ENCODE measurements at regions not wholly inside any gene's neighbourhood (a gene's known extent, or its start where the extent isn't known, plus 50 kb on each side); places are given as distances from the start of the nearest gene placed in this dataset.

DNA sequence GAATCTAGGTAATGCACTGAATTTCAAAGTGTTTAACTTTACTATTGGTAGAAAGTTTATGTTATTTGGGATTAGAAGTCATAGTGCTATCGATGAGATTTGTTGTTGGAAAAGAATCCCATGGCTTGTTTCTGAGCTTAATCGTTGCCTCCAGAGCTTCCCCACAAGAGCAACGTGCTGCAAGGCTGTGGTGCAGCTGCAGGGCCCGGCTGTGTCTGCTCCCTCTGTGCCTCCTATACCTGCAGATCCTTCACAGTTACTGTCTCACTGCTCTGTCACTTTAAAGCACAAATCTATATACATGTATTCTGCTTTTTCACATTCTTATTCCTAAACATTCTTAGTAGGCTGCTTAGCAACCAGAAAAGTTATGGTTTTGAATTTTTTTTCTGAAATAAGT, 826.6 kb upstream of the COBL start:
- Mint-ChIP-seq H3K9me3 (peaks cover 0 to 25% (median 13%) of the 10 kb centered on the region in 5 donors), H3K36me3 (peaks cover 0 to 1% (median 0%) of the 10 kb centered on the region in 3 donors), H3K4me3 (no peak overlapping the region), H3K27me3 (no peaks in the 10 kb centered on the region), H3K4me1 (no peaks in the 10 kb centered on the region), H3K27ac (no peak overlapping the region)
- no peaks in the 10 kb centered on the region for H3K9me3 ChIP-seq (ENCODE audit: low read length)
- H3K36me3 ChIP-seq (ENCODE audit: insufficient read depth, low read length) = no peaks in the 10 kb centered on the region
- no peaks in the 10 kb centered on the region for H3K4me1 ChIP-seq (ENCODE audit: insufficient read depth, low read length)
- no peak overlapping the region for H3K4me3 ChIP-seq (ENCODE audit: low read length)
- H3K27ac ChIP-seq (ENCODE audit: low read depth, low read length) = no peak overlapping the region
- CTCF ChIA-PET = no interaction called here
- H3K27me3 ChIP-seq (ENCODE audit: insufficient read depth, low read length, poor library complexity, severe bottlenecking) = no peaks in the 10 kb centered on the region
- POLR2A ChIA-PET = no interaction called here
- DNase-seq = no peak

DNA sequence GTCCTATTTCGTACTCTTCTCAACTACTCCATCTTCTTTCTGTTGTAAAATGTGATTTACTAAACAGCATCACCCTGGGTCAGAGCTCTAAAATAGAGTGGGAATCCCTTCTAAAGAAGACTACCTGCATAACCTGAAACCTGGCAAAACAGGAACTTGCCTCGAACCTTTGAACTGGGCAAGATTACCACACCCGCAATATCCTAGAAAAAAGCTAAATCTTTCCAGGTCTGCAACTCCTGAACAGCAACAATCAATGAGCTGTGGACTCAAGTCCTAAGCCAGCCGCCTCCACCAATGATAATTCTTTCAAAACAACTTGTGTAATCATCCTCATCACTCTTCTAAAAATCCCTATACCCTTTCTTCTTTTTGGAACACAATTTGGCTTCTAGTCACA, 824.2 kb upstream of the COBL start:
- Mint-ChIP-seq H3K4me3 (no peak overlapping the region), H3K27ac (no peak overlapping the region), H3K36me3 (peaks cover 0 to 1% (median 0%) of the 10 kb centered on the region in 3 donors), H3K4me1 (no peaks in the 10 kb centered on the region), H3K27me3 (no peaks in the 10 kb centered on the region), H3K9me3 (peaks cover 3 to 33% (median 22%) of the 10 kb centered on the region in 5 donors)
- H3K4me1 ChIP-seq (ENCODE audit: insufficient read depth, low read length) = no peaks in the 10 kb centered on the region
- H3K36me3 ChIP-seq (ENCODE audit: insufficient read depth, low read length) = no peaks in the 10 kb centered on the region
- H3K4me3 ChIP-seq (ENCODE audit: low read length) = no peak overlapping the region
- no peak for DNase-seq
- ChIA-PET CTCF (no interaction called here), POLR2A (no interaction called here)
- no peaks in the 10 kb centered on the region for H3K27me3 ChIP-seq (ENCODE audit: insufficient read depth, low read length, poor library complexity, severe bottlenecking)
- no peak overlapping the region for H3K27ac ChIP-seq (ENCODE audit: low read depth, low read length)
- no peaks in the 10 kb centered on the region for H3K9me3 ChIP-seq (ENCODE audit: low read length)

DNA sequence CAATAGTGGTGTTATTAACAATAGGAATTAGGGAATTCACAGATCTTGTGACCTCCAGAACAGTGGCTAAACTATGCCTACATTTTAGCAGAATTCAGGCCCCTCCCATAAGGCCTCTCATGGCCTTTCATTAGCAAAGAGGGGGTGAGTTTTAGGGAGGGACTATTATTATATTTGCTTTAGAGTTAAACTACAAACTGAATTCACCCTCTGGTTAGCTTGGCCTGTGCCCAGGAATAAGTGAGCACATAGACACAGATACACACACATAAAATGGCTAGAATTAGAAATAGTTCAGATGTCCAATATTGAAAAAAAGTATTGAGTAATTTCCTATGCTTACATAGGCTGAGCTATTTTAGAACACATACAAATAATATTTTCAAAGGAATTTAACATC, 818.8 kb upstream of the COBL start:
- no peak for DNase-seq
- ChIA-PET POLR2A (no interaction called here), CTCF (no interaction called here)
- Histone ChIP-seq H3K36me3 (ENCODE audit: insufficient read depth, low read length) (no peaks in the 10 kb centered on the region), H3K4me1 (ENCODE audit: insufficient read depth, low read length) (no peaks in the 10 kb centered on the region), H3K27me3 (ENCODE audit: insufficient read depth, low read length, poor library complexity, severe bottlenecking) (no peaks in the 10 kb centered on the region), H3K9me3 (ENCODE audit: low read length) (no peaks in the 10 kb centered on the region), H3K4me3 (ENCODE audit: low read length) (no peak overlapping the region), H3K27ac (ENCODE audit: low read depth, low read length) (no peak overlapping the region)
- H3K27me3 Mint-ChIP-seq = no peaks in the 10 kb centered on the region
- no peak overlapping the region for H3K4me3 Mint-ChIP-seq
- H3K27ac Mint-ChIP-seq = no peak overlapping the region
- H3K9me3 Mint-ChIP-seq = peaks cover 7 to 31% (median 17%) of the 10 kb centered on the region in 5 donors
- no peaks in the 10 kb centered on the region for H3K4me1 Mint-ChIP-seq
- H3K36me3 Mint-ChIP-seq = no peaks in the 10 kb centered on the region

DNA sequence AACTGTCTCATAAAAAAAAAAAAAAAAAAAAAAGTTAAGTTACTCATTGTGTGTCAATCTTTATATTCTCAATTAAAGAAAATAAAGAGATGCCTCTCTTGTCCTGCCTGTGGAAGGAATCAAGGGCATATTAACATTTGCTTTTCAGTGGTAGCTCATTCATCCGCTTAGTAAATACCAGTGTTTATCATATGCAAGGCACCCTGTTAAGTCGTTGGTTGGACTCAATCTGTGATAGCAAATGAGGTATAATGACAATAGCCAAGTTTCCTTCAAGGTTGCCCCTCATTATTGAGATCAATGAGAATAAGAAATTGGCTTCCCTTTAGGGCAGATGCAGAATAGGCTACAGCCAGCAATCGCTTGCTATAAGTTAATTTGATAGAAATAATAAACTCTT, 812.7 kb upstream of the COBL start:
- DNase-seq = no peak
- Histone ChIP-seq H3K27ac (ENCODE audit: low read depth, low read length) (no peak overlapping the region), H3K4me1 (ENCODE audit: insufficient read depth, low read length) (no peaks in the 10 kb centered on the region), H3K4me3 (ENCODE audit: low read length) (no peak overlapping the region), H3K9me3 (ENCODE audit: low read length) (no peaks in the 10 kb centered on the region), H3K36me3 (ENCODE audit: insufficient read depth, low read length) (no peaks in the 10 kb centered on the region), H3K27me3 (ENCODE audit: insufficient read depth, low read length, poor library complexity, severe bottlenecking) (no peaks in the 10 kb centered on the region)
- no peaks in the 10 kb centered on the region for H3K27me3 Mint-ChIP-seq
- no peaks in the 10 kb centered on the region for H3K36me3 Mint-ChIP-seq
- CTCF ChIA-PET = no interaction called here
- peaks cover 4 to 23% (median 8%) of the 10 kb centered on the region in 5 donors for H3K9me3 Mint-ChIP-seq
- no peak overlapping the region for H3K27ac Mint-ChIP-seq
- H3K4me3 Mint-ChIP-seq = no peak overlapping the region
- POLR2A ChIA-PET = no interaction called here
- no peaks in the 10 kb centered on the region for H3K4me1 Mint-ChIP-seq

DNA sequence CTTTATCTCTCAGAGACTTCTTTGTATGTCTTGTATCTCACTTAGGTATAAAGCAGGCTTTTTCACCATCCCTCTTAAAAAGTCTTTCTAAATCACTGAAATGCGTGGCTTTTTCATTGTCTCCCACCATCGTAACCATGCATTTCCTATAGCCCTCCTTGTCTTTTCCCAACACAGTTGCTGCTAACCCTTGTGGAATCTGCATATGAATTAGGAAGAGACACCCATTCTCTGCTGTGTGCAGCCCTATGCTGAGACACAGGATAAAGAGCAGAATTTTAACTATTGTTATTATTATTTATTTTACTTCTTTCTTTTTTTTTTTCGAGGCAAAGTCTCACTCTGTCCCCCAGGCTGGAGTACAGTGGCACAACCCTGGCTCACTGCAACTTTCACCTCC, 804.3 kb upstream of the COBL start:
- Histone ChIP-seq H3K9me3 (ENCODE audit: low read length) (no peaks in the 10 kb centered on the region), H3K4me1 (ENCODE audit: insufficient read depth, low read length) (no peaks in the 10 kb centered on the region), H3K27ac (ENCODE audit: low read depth, low read length) (no peak overlapping the region), H3K36me3 (ENCODE audit: insufficient read depth, low read length) (no peaks in the 10 kb centered on the region), H3K4me3 (ENCODE audit: low read length) (no peak overlapping the region), H3K27me3 (ENCODE audit: insufficient read depth, low read length, poor library complexity, severe bottlenecking) (no peaks in the 10 kb centered on the region)
- no peaks in the 10 kb centered on the region for H3K27me3 Mint-ChIP-seq
- H3K9me3 Mint-ChIP-seq = peaks cover 7 to 13% (median 8%) of the 10 kb centered on the region in 5 donors
- H3K36me3 Mint-ChIP-seq = no peaks in the 10 kb centered on the region
- no peak for DNase-seq
- POLR2A ChIA-PET = no interaction called here
- no peaks in the 10 kb centered on the region for H3K4me1 Mint-ChIP-seq
- CTCF ChIA-PET = no interaction called here
- no peak overlapping the region for H3K27ac Mint-ChIP-seq
- no peak overlapping the region for H3K4me3 Mint-ChIP-seq

DNA sequence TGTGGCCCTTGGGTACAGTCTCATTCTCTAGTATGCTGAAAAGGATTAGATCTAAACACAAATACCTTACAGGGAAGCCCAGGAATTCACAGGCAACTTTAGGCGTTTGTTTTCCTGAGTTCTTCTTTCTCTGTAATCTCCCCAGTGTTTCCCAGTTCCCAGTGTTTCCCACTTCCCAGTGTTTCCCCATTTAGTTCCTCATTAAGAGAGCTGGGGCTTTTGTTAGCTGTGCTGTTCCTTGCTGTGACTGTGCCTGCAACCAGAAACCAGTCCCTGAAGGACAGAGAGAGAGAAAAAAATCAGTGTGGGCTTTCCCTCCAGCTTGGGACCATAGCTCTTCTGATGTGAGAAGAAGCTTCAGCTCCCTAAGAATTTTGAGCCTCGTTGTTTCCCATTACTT, 802.9 kb upstream of the COBL start:
- Mint-ChIP-seq H3K36me3 (no peaks in the 10 kb centered on the region), H3K9me3 (peaks cover 0 to 14% (median 8%) of the 10 kb centered on the region in 5 donors), H3K27me3 (no peaks in the 10 kb centered on the region), H3K27ac (no peak overlapping the region), H3K4me3 (no peak overlapping the region), H3K4me1 (no peaks in the 10 kb centered on the region)
- Histone ChIP-seq H3K27ac (ENCODE audit: low read depth, low read length) (no peak overlapping the region), H3K27me3 (ENCODE audit: insufficient read depth, low read length, poor library complexity, severe bottlenecking) (no peaks in the 10 kb centered on the region), H3K4me3 (ENCODE audit: low read length) (no peak overlapping the region), H3K4me1 (ENCODE audit: insufficient read depth, low read length) (no peaks in the 10 kb centered on the region), H3K9me3 (ENCODE audit: low read length) (no peaks in the 10 kb centered on the region), H3K36me3 (ENCODE audit: insufficient read depth, low read length) (no peaks in the 10 kb centered on the region)
- no peak for DNase-seq
- POLR2A ChIA-PET = no interaction called here
- CTCF ChIA-PET = no interaction called here

DNA sequence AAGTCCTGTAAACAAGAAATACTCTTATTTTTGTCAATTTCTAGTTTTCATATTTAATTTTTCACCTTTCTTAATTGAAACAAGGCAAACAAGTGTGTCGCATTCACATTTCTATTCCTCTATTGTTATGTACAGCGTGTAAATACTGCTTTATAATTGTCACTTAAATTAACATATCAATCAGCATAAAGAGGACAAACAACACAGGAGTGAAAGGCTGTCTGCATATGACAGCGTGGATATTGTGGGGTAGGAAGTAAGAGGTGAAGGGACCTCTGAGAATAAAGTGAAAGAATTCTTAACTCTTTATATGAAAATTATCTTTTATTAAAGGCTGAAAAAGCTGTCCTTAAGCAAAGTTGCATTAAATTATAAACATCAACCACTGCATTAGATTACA, 797.9 kb upstream of the COBL start:
- CTCF ChIA-PET = no interaction called here
- no peaks in the 10 kb centered on the region for H3K36me3 Mint-ChIP-seq
- Histone ChIP-seq H3K27ac (ENCODE audit: low read depth, low read length) (no peak overlapping the region), H3K27me3 (ENCODE audit: insufficient read depth, low read length, poor library complexity, severe bottlenecking) (no peaks in the 10 kb centered on the region), H3K4me3 (ENCODE audit: low read length) (no peak overlapping the region), H3K36me3 (ENCODE audit: insufficient read depth, low read length) (no peaks in the 10 kb centered on the region), H3K9me3 (ENCODE audit: low read length) (no peaks in the 10 kb centered on the region), H3K4me1 (ENCODE audit: insufficient read depth, low read length) (no peaks in the 10 kb centered on the region)
- POLR2A ChIA-PET = no interaction called here
- H3K4me1 Mint-ChIP-seq = no peaks in the 10 kb centered on the region
- no peak overlapping the region for H3K4me3 Mint-ChIP-seq
- H3K27me3 Mint-ChIP-seq = no peaks in the 10 kb centered on the region
- H3K9me3 Mint-ChIP-seq = peaks cover 3 to 10% (median 8%) of the 10 kb centered on the region in 5 donors
- H3K27ac Mint-ChIP-seq = no peak overlapping the region
- no peak for DNase-seq

DNA sequence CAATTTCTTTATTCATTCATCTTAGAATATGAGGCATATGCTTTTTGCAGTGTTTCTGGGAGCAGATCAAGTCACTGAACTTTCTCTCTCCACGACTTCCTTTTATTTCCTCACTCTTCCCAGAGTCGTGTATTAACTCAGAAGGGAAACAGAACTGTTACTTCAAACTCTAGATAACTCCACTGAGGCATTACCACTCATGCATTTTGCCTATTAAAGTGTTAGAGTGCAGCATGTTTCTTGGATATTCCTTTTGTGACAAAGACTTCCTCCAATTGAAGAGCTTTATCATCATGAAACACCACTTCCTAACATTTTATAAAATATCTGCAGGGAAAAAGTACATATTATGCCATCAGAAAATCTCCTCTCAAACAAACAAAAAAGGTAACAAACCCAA, 797.4 kb upstream of the COBL start:
- ChIA-PET POLR2A (no interaction called here), CTCF (no interaction called here)
- H3K4me3 Mint-ChIP-seq = no peak overlapping the region

DNA sequence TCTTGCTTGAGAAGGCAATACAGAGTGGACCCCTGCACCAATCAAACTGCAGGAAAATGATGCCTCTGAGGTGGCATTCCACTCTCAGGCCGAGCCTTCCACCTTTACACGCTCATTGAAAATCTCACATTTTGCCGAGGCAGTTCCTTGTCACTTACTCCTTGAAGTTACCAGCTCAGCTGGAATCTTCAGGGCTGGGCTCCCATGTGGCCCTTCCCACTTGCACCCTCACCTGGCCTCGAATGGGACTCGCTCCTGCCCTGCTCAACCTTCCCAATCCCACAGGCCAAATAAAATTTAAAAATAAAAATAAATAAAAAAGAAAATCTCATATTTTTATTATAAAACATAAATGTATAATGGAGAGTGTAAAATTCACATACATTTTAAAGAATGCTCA, 790.7 kb upstream of the COBL start:
- no peak for DNase-seq
- peaks cover 0 to 18% (median 16%) of the 10 kb centered on the region in 5 donors for H3K9me3 Mint-ChIP-seq
- no peaks in the 10 kb centered on the region for H3K4me1 Mint-ChIP-seq
- H3K4me3 Mint-ChIP-seq = no peak overlapping the region
- no peaks in the 10 kb centered on the region for H3K36me3 Mint-ChIP-seq
- H3K27ac ChIP-seq (ENCODE audit: low read depth, low read length) = no peak overlapping the region
- ChIA-PET CTCF (no interaction called here), POLR2A (no interaction called here)
- no peaks in the 10 kb centered on the region for H3K4me1 ChIP-seq (ENCODE audit: insufficient read depth, low read length)
- no peak overlapping the region for H3K27ac Mint-ChIP-seq
- H3K27me3 ChIP-seq (ENCODE audit: insufficient read depth, low read length, poor library complexity, severe bottlenecking) = no peaks in the 10 kb centered on the region
- H3K27me3 Mint-ChIP-seq = no peaks in the 10 kb centered on the region
- H3K36me3 ChIP-seq (ENCODE audit: insufficient read depth, low read length) = no peaks in the 10 kb centered on the region
- H3K4me3 ChIP-seq (ENCODE audit: low read length) = no peak overlapping the region
- H3K9me3 ChIP-seq (ENCODE audit: low read length) = no peaks in the 10 kb centered on the region

More for the DNA sequence above, 797.4 kb upstream of the COBL start:
- Mint-ChIP-seq H3K4me1 (no peaks in the 10 kb centered on the region), H3K27me3 (no peaks in the 10 kb centered on the region), H3K27ac (peak overlapping the region in 1 of 8 donors; percentile 4), H3K36me3 (no peaks in the 10 kb centered on the region), H3K9me3 (peaks cover 3 to 10% (median 7%) of the 10 kb centered on the region in 5 donors)
- H3K27ac ChIP-seq (ENCODE audit: low read depth, low read length) = no peak overlapping the region
- H3K4me1 ChIP-seq (ENCODE audit: insufficient read depth, low read length) = no peaks in the 10 kb centered on the region
- no peak overlapping the region for H3K4me3 ChIP-seq (ENCODE audit: low read length)
- no peaks in the 10 kb centered on the region for H3K36me3 ChIP-seq (ENCODE audit: insufficient read depth, low read length)
- H3K27me3 ChIP-seq (ENCODE audit: insufficient read depth, low read length, poor library complexity, severe bottlenecking) = no peaks in the 10 kb centered on the region
- H3K9me3 ChIP-seq (ENCODE audit: low read length) = no peaks in the 10 kb centered on the region
- no peak for DNase-seq

Measured in CD8-positive, alpha-beta memory T cell (primary cell).